Naive thymus-derived CD8-positive, alpha-beta T cell (primary cell): ENCODE measurements at regions not wholly inside any gene's neighbourhood (a gene's known extent, or its start where the extent isn't known, plus 50 kb on each side); places are given as distances from the start of the nearest gene placed in this dataset.

Experiments
- ATAC-seq, 2 donors: fragments of 150-1000 bp; cut with Tn5 transposase in 1 of 2; sonication (Bioruptor Pico), chemical (Tn5 transposase) in 1 of 2; 1 replicate in 1 of 2; 2 replicates in 1 of 2; pipeline ENCODE4 v1.10.0; 2021; ENCODE audit warnings: mild to moderate bottlenecking in 2 of 2, moderate library complexity in 2 of 2
- POLR2A ChIA-PET: fragments of 350-600 bp; sonication (Branson Sonifier 250); formaldehyde crosslinking; loops from one replicate; lab custom pipeline; 2021; ENCODE audit warnings: antibody characterized with exemption; lab: Charles Lee
- DNase-seq, 10 donors: peaks; one replicate each; pipeline versions ENCODE4 v3.0.0 to v3.0.0-alpha.2; 2020 to 2022
- H3K27ac Mint-ChIP-seq, 10 donors: one replicate each; pipeline ENCODE4 v1.8.0; 2020 to 2022; ENCODE audit warnings: mild to moderate bottlenecking in 10 of 10, mixed read lengths in 10 of 10, moderate library complexity in 4 of 10, inconsistent platforms in 1 of 10
- H3K27me3 Mint-ChIP-seq, 5 donors: one replicate each; pipeline ENCODE4 v1.8.0; 2021 to 2022; ENCODE audit warnings: mixed read lengths in 5 of 5
- H3K36me3 Mint-ChIP-seq, 3 donors: one replicate each; pipeline ENCODE4 v1.8.0; 2020 to 2022; ENCODE audit warnings: mixed read lengths in 3 of 3, mild to moderate bottlenecking in 2 of 3, inconsistent platforms in 1 of 3
- H3K4me1 Mint-ChIP-seq, 4 donors: one replicate each; pipeline ENCODE4 v1.8.0; 2021 to 2022; ENCODE audit warnings: mixed read lengths in 4 of 4
- H3K4me3 Mint-ChIP-seq, 10 donors: one replicate each; pipeline ENCODE4 v1.8.0; 2020 to 2022; ENCODE audit warnings: mild to moderate bottlenecking in 10 of 10, mixed read lengths in 10 of 10, moderate library complexity in 6 of 10, inconsistent platforms in 1 of 10
- H3K9me3 Mint-ChIP-seq, 9 donors: one replicate each; pipeline ENCODE4 v1.8.0; 2020 to 2022; ENCODE audit warnings: mixed read lengths in 9 of 9, mild to moderate bottlenecking in 3 of 9, inconsistent platforms in 1 of 9, moderate library complexity in 1 of 9

DNA sequence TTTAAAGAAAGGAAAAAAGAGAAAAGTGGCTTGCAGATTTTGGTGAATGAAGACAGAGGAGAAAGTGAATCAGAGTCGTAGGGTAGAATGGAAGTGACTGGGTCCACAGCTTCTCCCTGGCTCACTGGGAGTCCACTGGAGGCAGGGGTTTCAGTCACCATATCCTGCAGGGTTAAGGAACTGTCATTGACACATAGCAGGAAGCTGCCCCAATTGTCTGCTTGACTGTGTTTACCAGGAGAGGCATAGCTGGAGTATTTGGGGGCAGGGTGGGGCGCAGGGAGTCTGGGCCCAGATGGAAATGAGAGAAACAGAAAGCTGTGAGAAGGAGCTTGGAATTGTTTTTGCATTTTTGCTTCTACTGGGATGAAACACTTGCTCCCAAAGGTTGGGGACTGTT lies 228.8 kb upstream of the CSF3R start:
- no peaks in the 10 kb centered on the region for H3K36me3 Mint-ChIP-seq
- no peak for ATAC-seq
- no peaks in the 10 kb centered on the region for H3K4me1 Mint-ChIP-seq
- no peak overlapping the region for H3K27ac Mint-ChIP-seq
- H3K9me3 Mint-ChIP-seq = no peaks in the 10 kb centered on the region
- no peak for DNase-seq
- H3K27me3 Mint-ChIP-seq = peaks cover 12 to 84% (median 38%) of the 10 kb centered on the region in 5 donors
- no peak overlapping the region for H3K4me3 Mint-ChIP-seq
- POLR2A ChIA-PET = no interaction called here

DNA sequence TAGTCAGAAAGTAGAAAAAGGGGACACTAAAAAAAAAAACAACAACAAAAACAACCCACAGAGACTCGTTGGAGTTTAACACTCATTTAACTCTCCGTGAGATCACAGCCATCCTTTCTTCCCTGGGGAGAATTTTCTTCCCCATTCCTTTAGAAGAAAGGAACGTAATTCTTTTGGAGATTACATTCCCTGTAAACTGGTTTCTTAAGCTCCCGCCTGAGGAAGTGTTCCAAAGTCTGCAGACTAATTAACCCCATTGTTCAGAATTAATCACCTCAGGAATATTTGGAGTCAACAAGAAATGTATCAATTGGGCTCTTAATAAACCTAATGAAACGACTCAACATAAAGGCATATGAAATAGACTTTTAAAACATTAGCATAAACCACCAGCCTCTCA lies 228.2 kb upstream of the CSF3R start:
- Mint-ChIP-seq H3K27me3 (peaks cover 17 to 84% (median 40%) of the 10 kb centered on the region in 5 donors), H3K27ac (no peak overlapping the region), H3K4me3 (no peak overlapping the region), H3K9me3 (no peaks in the 10 kb centered on the region), H3K36me3 (no peaks in the 10 kb centered on the region), H3K4me1 (no peaks in the 10 kb centered on the region)
- ATAC-seq (no peak), DNase-seq (no peak)
- POLR2A ChIA-PET = no interaction called here

DNA sequence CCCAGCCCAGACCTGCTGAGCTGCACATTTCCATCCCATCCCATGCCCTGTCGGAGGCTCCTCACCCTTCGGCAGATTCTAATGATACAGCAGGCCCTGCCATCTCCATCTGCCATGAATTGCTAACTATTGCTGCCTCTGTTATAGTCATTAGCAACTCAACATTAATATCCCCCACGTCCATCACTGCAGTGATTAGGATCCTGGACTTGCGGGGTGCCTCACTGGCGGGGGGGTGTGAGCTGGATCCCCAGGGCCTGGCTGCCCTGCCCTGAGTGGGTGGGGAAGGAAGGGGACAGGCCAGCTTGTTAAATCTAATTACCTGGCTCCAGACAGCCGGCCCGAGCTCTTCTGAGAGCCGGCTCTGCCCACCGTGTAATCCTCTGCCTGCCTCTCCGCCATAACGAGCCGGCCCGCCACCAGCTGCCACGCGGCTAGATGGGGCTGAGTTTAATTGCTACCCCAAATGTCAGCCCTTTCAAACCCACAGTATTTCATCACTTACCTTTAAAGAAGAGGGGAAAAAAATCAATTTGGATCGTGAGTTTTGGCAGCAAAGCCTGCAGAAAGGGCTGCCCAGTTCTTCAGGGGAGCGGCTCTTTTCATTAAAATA lies 227.3 kb upstream of the CSF3R start:
- Mint-ChIP-seq H3K4me3 (no peak overlapping the region), H3K36me3 (no peaks in the 10 kb centered on the region), H3K27ac (no peak overlapping the region), H3K4me1 (no peaks in the 10 kb centered on the region), H3K27me3 (peaks cover 17 to 89% (median 38%) of the 10 kb centered on the region in 5 donors), H3K9me3 (no peaks in the 10 kb centered on the region)
- POLR2A ChIA-PET = no interaction called here
- DNase-seq = no peak
- ATAC-seq = no peak

DNA sequence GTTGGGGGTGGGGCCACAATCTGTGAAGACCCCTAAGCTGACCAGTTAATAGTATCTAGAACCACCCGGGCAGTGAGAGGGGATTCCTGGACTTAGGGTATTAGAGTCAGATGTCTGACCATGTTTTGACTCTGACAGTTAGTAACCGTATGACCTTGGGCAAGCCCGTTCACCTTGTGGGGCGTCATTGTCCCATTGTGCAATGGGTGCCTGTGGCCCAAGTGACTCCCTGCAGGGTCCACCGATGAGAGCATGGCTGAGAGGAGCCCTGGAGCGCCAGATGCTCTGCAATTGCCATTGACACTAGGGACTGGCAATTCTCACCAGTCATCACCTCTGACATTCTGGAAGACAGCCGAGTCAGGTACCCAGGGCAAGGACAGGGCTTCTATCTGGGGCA lies 225.9 kb upstream of the CSF3R start:
- no peak overlapping the region for H3K27ac Mint-ChIP-seq
- DNase-seq (no peak), ATAC-seq (no peak)
- H3K36me3 Mint-ChIP-seq = no peaks in the 10 kb centered on the region
- H3K9me3 Mint-ChIP-seq = no peaks in the 10 kb centered on the region
- H3K27me3 Mint-ChIP-seq = peaks cover 18 to 93% (median 40%) of the 10 kb centered on the region in 5 donors
- peaks cover 1 to 6% (median 4%) of the 10 kb centered on the region in 4 donors for H3K4me1 Mint-ChIP-seq
- POLR2A ChIA-PET = no interaction called here
- H3K4me3 Mint-ChIP-seq = no peak overlapping the region

DNA sequence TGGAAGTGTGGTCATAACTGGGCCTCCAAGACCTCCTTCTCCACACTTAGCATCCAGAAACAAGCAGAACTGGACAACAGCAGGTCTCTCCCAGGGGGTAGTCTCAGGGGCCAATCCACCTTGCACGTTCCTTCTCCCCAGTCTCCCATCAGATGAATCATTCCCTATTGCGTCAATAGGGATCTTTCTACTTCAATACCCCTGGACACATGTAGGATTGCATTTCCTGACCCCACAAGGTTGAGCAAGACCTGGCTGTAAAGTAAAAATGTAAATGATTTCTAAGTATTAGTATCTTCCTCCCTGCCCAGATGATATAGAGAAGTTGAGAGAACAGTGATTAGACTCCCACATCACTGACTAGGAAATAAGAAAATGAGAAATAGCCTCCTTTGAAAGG lies 224.5 kb upstream of the CSF3R start:
- Mint-ChIP-seq H3K4me3 (no peak overlapping the region), H3K36me3 (no peaks in the 10 kb centered on the region), H3K4me1 (peaks cover 3 to 10% (median 8%) of the 10 kb centered on the region in 4 donors), H3K27ac (no peak overlapping the region), H3K9me3 (no peaks in the 10 kb centered on the region), H3K27me3 (peaks cover 15 to 98% (median 39%) of the 10 kb centered on the region in 5 donors)
- POLR2A ChIA-PET = no interaction called here
- ATAC-seq = no peak
- DNase-seq = no peak

DNA sequence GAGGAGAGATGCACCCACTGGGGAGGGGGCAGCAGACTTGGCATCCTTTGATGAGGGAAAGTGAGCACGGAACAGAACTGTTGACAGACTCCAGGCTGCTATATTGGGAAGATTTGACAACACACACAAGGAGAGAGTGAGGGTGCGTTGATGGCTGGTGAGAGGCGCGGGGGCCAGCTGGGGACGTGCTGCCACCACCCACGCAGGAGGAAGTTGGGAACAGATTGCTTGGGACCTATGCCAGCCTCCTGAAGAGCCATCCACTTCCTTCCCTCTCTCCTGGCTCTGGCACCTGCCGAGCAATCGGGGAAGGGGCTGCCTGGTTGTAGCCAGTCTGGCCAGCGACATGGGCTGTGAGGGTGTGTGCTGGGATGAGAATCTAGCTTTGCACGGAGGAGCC lies 223.7 kb upstream of the CSF3R start:
- peaks cover 16 to 98% (median 46%) of the 10 kb centered on the region in 5 donors for H3K27me3 Mint-ChIP-seq

DNA sequence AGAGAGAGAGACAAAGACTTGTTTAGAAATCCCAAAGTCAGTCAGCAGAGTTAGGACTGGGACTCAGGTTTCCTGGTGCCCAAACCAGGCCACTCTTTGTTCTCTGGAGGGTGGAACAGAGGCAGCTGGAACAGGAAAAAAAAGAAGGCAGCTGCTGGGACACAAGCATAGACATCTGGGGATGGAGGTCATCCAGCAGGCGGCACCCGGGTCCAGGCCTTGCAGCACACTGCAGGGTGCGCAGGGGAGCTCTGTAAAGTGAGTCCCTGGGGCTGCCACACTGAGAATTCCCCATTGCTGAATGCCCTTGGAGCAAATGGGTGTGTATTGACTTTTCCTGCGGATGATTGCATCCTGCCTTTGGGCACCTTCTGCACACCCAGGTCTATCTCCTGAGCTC lies 222.9 kb upstream of the CSF3R start:
- no peak overlapping the region for H3K4me3 Mint-ChIP-seq
- POLR2A ChIA-PET = no interaction called here
- DNase-seq (no peak), ATAC-seq (no peak)
- H3K4me1 Mint-ChIP-seq = peaks cover 3 to 10% (median 8%) of the 10 kb centered on the region in 4 donors
- H3K36me3 Mint-ChIP-seq = no peaks in the 10 kb centered on the region
- no peak overlapping the region for H3K27ac Mint-ChIP-seq
- H3K27me3 Mint-ChIP-seq = peaks cover 15 to 98% (median 45%) of the 10 kb centered on the region in 5 donors
- no peaks in the 10 kb centered on the region for H3K9me3 Mint-ChIP-seq

More for the DNA sequence above, 223.7 kb upstream of the CSF3R start:
- no peak overlapping the region for H3K27ac Mint-ChIP-seq
- no peaks in the 10 kb centered on the region for H3K9me3 Mint-ChIP-seq
- DNase-seq = no peak
- POLR2A ChIA-PET = no interaction called here
- H3K4me3 Mint-ChIP-seq = no peak overlapping the region
- H3K4me1 Mint-ChIP-seq = peaks cover 3 to 10% (median 8%) of the 10 kb centered on the region in 4 donors
- ATAC-seq = no peak
- H3K36me3 Mint-ChIP-seq = no peaks in the 10 kb centered on the region

DNA sequence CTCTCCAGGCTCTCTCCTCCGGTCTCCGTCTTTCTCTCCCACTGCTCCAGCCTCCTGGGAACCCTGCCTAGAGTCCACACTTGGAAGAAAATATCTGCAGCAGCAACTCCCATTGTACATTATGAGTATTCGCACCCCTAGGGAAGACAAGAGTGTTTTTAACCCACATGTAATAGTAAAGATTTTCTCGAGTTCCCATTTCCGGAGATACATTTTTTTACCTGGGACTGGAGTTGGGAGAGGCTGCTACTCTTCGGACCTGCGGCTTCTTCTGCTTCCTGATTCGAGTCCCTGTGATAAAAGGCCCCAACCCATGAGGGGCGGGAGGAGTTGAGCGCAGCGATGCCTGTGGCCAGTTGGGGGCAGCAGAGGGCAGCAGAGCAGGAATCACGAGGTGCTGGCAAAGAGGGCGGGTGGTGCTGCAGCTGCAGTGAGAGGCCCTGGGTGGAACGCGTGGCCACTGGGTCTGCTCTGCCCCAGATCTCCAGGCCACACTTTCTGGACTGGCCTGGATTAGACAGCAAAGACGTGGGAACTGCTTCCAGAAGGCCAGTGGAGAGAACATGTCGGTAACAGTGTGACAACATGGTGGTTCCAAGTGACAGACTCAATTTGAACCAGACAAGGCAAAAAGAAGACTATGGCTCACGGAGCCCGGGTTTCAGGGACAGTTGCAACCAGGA lies 221.0 kb upstream of the CSF3R start:
- ATAC-seq = peak; percentile 62
- Mint-ChIP-seq H3K4me1 (peaks cover 3 to 10% (median 8%) of the 10 kb centered on the region in 4 donors), H3K9me3 (no peaks in the 10 kb centered on the region), H3K27me3 (peaks cover 15 to 85% (median 43%) of the 10 kb centered on the region in 5 donors), H3K27ac (peak overlapping the region in 1 of 10 donors; percentile 31), H3K36me3 (no peaks in the 10 kb centered on the region), H3K4me3 (peak overlapping the region in 1 of 10 donors; percentile 42)
- DNase-seq = peak in 8 of 10 donors; percentile 9 to 52 (median 30)
- POLR2A ChIA-PET = no interaction called here

DNA sequence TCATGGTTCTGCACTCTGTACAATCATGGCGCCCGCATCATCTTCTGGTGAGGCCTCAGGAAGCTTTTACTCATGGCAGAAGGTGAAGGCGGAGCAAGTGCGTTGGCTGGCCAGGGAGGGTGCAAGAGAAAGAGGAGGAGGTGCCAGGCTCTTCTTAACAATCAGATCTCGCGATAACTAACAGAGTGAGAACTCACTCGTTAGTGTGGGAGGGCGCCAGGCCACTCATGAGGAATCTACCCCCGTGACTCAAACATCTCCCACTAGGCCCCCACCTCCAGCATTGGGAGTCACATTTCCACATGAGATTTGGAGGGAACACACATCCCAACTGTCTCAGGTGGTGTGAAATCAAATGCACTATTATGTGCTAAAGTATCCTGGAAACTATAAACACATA lies 220.2 kb upstream of the CSF3R start:
- POLR2A ChIA-PET = no interaction called here
- no peak overlapping the region for H3K27ac Mint-ChIP-seq
- no peak for ATAC-seq
- no peak for DNase-seq
- H3K9me3 Mint-ChIP-seq = no peaks in the 10 kb centered on the region
- H3K36me3 Mint-ChIP-seq = no peaks in the 10 kb centered on the region
- H3K4me3 Mint-ChIP-seq = no peak overlapping the region
- peaks cover 15 to 78% (median 40%) of the 10 kb centered on the region in 5 donors for H3K27me3 Mint-ChIP-seq
- peaks cover 3 to 10% (median 8%) of the 10 kb centered on the region in 4 donors for H3K4me1 Mint-ChIP-seq

DNA sequence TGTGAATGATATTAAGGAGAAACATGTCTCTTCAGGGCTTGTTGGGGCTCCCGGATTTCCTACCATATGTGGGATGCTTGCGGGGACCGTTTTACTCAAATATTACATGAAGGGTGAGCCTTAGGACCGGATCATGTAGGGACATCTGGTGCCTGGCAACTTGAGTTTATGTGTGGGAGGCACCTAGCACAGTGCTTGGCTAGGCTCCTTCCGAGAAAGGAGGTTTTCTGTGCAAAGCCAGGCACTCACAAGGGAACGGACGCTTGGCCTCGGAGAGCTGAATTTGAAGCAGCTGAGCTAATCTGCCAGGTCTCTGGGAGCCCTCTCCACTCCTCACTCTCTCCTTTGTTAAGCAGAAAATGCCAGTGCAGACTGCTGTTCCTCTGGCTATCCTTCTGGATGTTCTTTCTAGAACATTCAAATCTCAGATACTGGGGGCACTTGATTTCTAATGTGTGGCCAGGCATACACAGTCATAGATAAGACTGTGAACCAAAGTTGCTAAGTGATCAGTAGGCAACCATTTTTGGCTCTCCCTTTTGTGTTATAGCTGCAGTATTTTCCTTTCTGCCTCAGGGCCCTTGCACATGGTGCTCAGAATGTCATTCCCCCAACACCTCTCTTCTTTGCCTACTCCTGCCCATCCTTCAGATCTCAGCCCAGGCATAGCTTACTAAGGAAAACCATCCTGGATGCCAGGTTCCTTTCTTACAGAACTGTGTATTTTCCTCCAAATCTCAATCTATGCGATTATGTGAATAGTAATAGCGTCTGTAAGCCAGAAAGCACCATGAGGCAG lies 216.6 kb upstream of the CSF3R start:
- POLR2A ChIA-PET = no interaction called here
- H3K4me3 Mint-ChIP-seq = no peak overlapping the region

DNA sequence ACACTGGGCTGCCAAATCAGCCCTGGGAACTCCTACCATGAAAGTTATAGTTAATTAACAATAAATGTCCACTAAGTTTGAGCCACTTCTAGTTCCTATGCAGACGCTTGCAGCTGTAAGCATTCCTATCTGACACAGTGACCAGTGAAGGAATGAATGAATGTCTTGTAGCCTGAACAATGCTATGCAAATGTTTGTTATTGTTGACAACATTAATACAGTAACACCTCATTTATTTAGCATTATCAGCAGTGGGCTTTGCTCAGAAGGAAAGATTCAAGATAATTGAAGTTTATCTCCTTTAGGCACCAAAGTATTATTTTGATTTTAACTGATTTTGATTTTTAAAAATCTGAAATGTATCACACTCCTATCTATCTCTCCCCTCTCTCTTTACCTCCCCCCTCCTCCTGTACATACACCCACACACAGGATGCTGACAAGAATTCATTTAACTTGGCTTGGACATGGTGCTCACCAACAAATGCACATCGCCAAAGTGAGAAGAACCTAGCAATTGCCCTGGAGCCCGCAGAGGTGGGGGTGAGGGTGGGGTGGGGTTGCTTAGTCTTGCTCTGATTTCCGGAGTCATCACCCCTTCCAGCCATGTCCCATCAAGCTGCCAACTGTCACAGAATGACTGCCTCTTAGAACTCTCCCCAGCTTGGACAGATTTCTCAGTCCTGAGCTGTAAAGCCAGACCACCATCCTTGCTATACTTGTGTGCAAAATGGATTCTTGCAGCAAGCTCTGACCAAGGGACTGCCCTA lies 215.3 kb upstream of the CSF3R start:
- Mint-ChIP-seq H3K36me3 (no peaks in the 10 kb centered on the region), H3K4me3 (no peak overlapping the region), H3K4me1 (no peaks in the 10 kb centered on the region), H3K27ac (peak overlapping the region in 1 of 10 donors; percentile 41), H3K9me3 (no peaks in the 10 kb centered on the region), H3K27me3 (peaks cover 7 to 62% (median 22%) of the 10 kb centered on the region in 5 donors)
- POLR2A ChIA-PET = no interaction called here
- ATAC-seq (no peak), DNase-seq (no peak)

More for the DNA sequence above, 216.6 kb upstream of the CSF3R start:
- H3K4me1 Mint-ChIP-seq = peaks cover 3 to 10% (median 8%) of the 10 kb centered on the region in 4 donors
- H3K27ac Mint-ChIP-seq = no peak overlapping the region
- no peak for DNase-seq
- no peak for ATAC-seq
- peaks cover 7 to 61% (median 24%) of the 10 kb centered on the region in 5 donors for H3K27me3 Mint-ChIP-seq
- H3K36me3 Mint-ChIP-seq = no peaks in the 10 kb centered on the region
- no peaks in the 10 kb centered on the region for H3K9me3 Mint-ChIP-seq

DNA sequence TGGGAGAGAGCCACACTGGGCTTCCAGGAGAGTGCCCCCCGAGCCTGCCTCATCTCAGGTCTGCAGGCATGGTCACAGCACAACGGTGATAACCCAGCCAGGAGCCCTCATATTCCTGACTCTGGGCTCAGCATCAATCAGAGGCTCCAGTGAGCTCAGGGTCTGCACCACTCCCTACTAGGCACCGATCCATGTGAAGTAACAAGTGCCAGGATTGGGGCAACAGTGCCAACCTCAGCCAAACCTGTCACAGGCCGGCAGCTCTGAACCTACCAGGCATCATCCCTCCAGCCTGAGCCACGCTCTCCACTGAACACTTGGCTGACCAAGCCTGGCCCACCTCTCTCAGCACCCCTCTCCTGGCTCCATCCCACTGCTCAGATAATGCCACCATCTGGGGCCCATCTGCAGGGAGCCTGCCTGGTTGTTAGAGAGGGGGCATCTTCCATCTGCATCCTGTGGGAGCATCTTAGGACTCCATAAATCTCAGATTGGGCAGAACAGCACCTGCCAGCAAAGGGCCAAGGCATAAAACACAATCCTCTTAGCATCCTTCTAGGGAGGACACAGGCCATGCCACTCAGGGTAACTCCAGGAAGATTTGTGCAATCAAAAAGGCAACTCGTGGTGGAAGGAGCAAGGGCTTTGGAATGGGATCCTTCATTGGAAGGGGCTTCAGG lies 213.7 kb upstream of the CSF3R start:
- no peak overlapping the region for H3K27ac Mint-ChIP-seq
- no peak for ATAC-seq
- peaks cover 3 to 50% (median 21%) of the 10 kb centered on the region in 5 donors for H3K27me3 Mint-ChIP-seq
- H3K9me3 Mint-ChIP-seq = no peaks in the 10 kb centered on the region
- no peak for DNase-seq
- POLR2A ChIA-PET = no interaction called here
- no peaks in the 10 kb centered on the region for H3K4me1 Mint-ChIP-seq
- H3K4me3 Mint-ChIP-seq = no peak overlapping the region
- H3K36me3 Mint-ChIP-seq = no peaks in the 10 kb centered on the region
